ENCODE measurements at regions not wholly inside any gene's neighbourhood (a gene's known extent, or its start where the extent isn't known, plus 50 kb on each side); places are given as distances from the start of the nearest gene placed in this dataset.

GRCh38 chr16:86367291-86368072 lies 142.8 kb upstream of the FOXF1 start:
- FAIRE-seq (no peak), DNase-seq (ENCODE audit: insufficient read length, low spot score) (no peak)

- FAIRE-seq = no peak
Observed at GRCh38 chr16:86368261-86368660, 142.1 kb upstream of the FOXF1 start.

GRCh38 chr16:86370062-86370461 lies 140.3 kb upstream of the FOXF1 start:
- no peak for DNase-seq (ENCODE audit: insufficient read length, low spot score)
- no peak for FAIRE-seq

More at GRCh38 chr16:86368261-86368660, 142.1 kb upstream of the FOXF1 start:
- no peak for DNase-seq (ENCODE audit: insufficient read length, low spot score)

DNA sequence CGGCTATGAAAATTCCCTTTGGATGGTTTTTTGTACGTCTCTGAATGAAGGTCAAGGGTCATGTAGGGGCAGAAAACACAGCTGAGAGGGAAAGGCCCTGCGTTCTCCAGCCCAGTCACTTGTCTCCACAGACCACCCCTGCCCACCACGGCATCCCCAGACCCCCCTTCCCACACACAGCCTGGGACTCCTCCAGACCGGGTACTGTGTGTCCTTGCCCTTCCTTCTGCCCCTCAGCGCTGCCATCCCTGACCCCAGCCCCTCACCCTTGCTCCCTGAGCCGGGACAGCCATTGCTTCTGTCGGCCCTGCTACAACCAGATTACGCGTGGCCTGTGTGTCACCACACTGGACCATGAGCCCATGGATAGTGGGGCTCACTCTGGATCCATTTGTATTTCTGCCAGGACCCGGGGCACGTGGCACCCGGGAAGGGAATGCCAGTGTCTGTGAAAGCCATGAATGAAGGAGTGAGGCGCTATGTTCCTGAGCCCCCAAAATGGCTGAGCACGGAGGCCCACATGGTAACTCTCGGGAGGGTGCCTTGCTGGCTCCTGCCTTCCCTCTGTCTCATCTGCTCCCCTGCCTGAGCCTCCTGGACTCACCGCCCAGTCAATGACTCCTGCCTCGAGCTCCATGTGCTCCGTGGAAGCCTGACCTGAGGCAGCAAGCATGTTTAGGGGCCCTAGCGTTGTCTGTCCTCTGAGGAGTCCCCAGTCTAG lies 139.1 kb upstream of the FOXF1 start:
- FAIRE-seq (no peak), DNase-seq (ENCODE audit: insufficient read length, low spot score) (no peak)

- DNase-seq (ENCODE audit: insufficient read length, low spot score) (no peak), FAIRE-seq (peak; percentile 49)
Observed at GRCh38 chr16:86372193-86372592, 138.1 kb upstream of the FOXF1 start.

- peak; percentile 20 for FAIRE-seq
- DNase-seq (ENCODE audit: insufficient read length, low spot score) = no peak
Observed at GRCh38 chr16:86373276-86373901, 136.9 kb upstream of the FOXF1 start.

DNA sequence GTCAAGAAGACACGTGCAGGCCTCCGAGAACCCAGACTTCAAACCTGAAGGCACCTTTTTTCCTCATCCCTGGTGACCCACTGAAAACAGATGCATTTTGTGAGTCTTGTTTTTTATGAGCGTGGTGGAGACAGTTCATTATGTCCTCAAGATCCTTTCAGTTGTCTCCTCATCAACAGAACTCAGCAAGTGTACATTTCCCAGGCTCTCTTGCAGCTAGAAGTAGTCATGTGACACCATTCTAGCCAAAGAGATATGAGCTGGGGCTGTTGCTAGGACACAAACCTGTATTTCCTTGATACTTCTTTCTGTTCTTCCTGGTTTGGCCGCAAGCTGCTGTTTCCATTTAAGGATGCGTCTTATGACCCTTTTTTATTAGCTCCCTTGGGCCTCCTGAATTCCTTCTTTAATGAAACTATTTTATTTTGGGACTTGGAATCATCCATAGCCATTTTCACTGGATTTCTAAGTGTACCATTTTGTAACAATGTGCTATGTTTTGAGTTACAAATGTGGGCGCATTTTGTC lies 135.7 kb upstream of the FOXF1 start:
- peak; percentile 20 for FAIRE-seq
- DNase-seq (ENCODE audit: insufficient read length, low spot score) = no peak

- FAIRE-seq (peak; percentile 79), DNase-seq (ENCODE audit: insufficient read length, low spot score) (no peak)
Observed at GRCh38 chr16:86375364-86375763, 135.0 kb upstream of the FOXF1 start.

DNA sequence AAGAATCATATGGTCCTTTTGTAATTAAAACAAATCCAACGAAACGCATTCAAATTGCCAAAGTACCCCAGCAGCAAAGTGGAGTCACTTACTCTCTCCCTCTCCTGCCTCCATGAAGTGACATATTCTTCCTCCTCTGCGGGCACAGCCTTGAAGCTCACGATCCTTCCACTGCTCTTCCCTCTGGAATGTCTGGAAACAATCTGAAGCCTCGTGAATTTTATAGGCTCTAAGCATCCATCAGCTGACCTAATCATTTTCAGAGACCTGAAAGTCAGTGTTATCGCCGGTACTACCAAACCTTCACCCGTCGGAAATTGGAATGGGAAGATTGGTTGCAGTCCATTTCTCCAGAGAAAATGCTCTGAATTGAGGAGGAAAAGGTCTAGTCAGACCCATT lies 134.5 kb upstream of the FOXF1 start:
- no peak for FAIRE-seq

DNA sequence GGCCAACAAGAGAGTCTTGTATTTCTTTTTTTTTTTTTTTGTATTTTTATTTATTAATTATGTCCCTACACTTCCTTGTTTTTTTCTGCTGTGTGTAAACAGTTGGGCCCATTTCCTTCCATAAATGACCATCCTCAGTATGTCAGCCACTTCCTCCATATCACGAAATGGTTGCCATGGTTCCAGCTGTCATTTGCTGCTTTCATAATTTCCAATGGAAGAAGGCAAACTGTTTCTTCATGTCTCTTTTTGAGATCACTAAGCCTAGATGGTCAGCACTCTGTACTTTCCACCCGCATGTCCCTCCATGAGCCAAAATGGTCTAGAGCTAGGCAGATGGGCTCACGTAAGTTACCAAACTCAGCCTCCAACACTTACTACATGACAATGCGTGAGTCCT lies 133.5 kb upstream of the FOXF1 start:
- FAIRE-seq = no peak
- DNase-seq (ENCODE audit: insufficient read length, low spot score) = no peak

More for the DNA sequence above, 134.5 kb upstream of the FOXF1 start:
- DNase-seq (ENCODE audit: insufficient read length, low spot score) = no peak

GRCh38 chr16:86377251-86378022 lies 132.9 kb upstream of the FOXF1 start:
- no peak for FAIRE-seq
- DNase-seq (ENCODE audit: insufficient read length, low spot score) = no peak

- no peak for FAIRE-seq
- DNase-seq (ENCODE audit: insufficient read length, low spot score) = no peak
Observed at GRCh38 chr16:86378128-86378527, 132.2 kb upstream of the FOXF1 start.

- DNase-seq (ENCODE audit: insufficient read length, low spot score) (no peak), FAIRE-seq (peak; percentile 20)
Observed at GRCh38 chr16:86378831-86379504, 131.4 kb upstream of the FOXF1 start.

- DNase-seq (ENCODE audit: insufficient read length, low spot score) (no peak), FAIRE-seq (no peak)
Observed at GRCh38 chr16:86379505-86379846, 130.9 kb upstream of the FOXF1 start.

GRCh38 chr16:86380030-86380429 lies 130.3 kb upstream of the FOXF1 start:
- DNase-seq (ENCODE audit: insufficient read length, low spot score) = no peak
- FAIRE-seq = no peak

DNA sequence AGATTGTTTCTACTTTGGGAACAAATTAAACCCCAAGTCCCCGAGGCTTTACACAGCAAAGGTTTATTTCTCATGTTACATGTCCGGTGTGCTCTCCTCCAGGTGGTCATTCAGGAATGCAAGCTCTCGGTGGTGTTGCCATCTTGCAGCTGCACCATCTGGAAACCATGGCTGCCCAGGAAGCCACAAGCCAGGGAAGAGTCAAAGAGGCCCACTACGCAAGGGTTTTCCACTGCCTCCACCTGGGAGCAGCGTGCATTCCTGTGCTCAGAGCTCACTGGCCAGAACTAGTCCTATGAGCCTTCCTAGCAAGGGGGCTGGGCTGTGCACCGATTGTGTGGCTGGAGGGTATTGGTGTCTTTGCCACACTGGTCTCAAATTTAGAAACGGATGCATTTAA lies 128.8 kb upstream of the FOXF1 start:
- DNase-seq (ENCODE audit: insufficient read length, low spot score) = no peak
- no peak for FAIRE-seq

GRCh38 chr16:86382067-86382773 lies 128.1 kb upstream of the FOXF1 start:
- DNase-seq (ENCODE audit: insufficient read length, low spot score) (no peak), FAIRE-seq (no peak)

GRCh38 chr16:86382774-86383407 lies 127.4 kb upstream of the FOXF1 start:
- DNase-seq (ENCODE audit: insufficient read length, low spot score) (no peak), FAIRE-seq (peak; percentile 72)
